Endothelial cell of umbilical vein (primary cell): ENCODE measurements at regions not wholly inside any gene's neighbourhood (a gene's known extent, or its start where the extent isn't known, plus 50 kb on each side); places are given as distances from the start of the nearest gene placed in this dataset.

Source experiments
- BruUV-seq: library from RNA; stranded (reverse); fragments of 400-500 nt; replicated peaks from 2 replicates; lab custom pipeline; 2021; lab: Mats Ljungman, UMichigan
- CTCF ChIA-PET: fragments of 300-600, 350-600 bp; sonication (Branson Sonifier 250); formaldehyde crosslinking; loops from one replicate; lab custom pipeline; 2021; ENCODE audit warnings: antibody characterized with exemption, inconsistent platforms; lab: Charles Lee
- POLR2A ChIA-PET: fragments of 300-600, 350-600 bp; sonication (Branson Sonifier 250); formaldehyde crosslinking; loops from one replicate; lab custom pipeline; 2021; ENCODE audit warnings: antibody characterized with exemption, inconsistent platforms; lab: Charles Lee
- DNase-seq: peaks from one replicate; pipeline ENCODE4 v3.0.0-alpha.2; 2011; ENCODE audit warnings: low read depth, low spot score
- FAIRE-seq: peaks from 2 replicates; lab custom pipeline; 2011; peaks lifted over from hg19 to GRCh38; lab: Jason Lieb, UNC
- H2AFZ ChIP-seq: 2 replicates; pipeline ENCODE4 v1.6.0; 2012; ENCODE audit warnings: low read depth, low read length, control low read depth, inconsistent platforms
- H3K27ac ChIP-seq: 2 replicates; pipeline ENCODE4 v1.5.1; 2011; ENCODE audit warnings: low read depth, mild to moderate bottlenecking, control low read depth, low read length, moderate library complexity; ENCODE audit not compliant: insufficient read depth
- H3K27me3 ChIP-seq, 2 experiments: 2 replicates each; pipeline versions ENCODE4 v1.6.0 to v1.6.1; 2011; ENCODE audit warnings: low read length in 2 of 2, mixed read lengths in 1 of 2; ENCODE audit not compliant: control insufficient read depth in 2 of 2, insufficient read depth in 2 of 2
- H3K36me3 ChIP-seq, 2 experiments: 2 replicates in 1 of 2; 3 replicates in 1 of 2; pipeline ENCODE4 v1.5.1; 2011; ENCODE audit warnings: low read length in 2 of 2, mild to moderate bottlenecking in 1 of 2, moderate library complexity in 1 of 2; ENCODE audit not compliant: control insufficient read depth in 2 of 2, insufficient read depth in 2 of 2; ENCODE audit errors: extremely low read depth in 1 of 2
- H3K4me1 ChIP-seq: 3 replicates; pipeline ENCODE4 v1.5.1; 2011; ENCODE audit warnings: mild to moderate bottlenecking, low read length; ENCODE audit not compliant: control insufficient read depth, insufficient read depth; ENCODE audit errors: extremely low read depth
- H3K4me2 ChIP-seq: 2 replicates; pipeline ENCODE4 v1.6.1; 2011; ENCODE audit warnings: low read length, control low read depth, mixed read lengths; ENCODE audit not compliant: insufficient read depth
- H3K4me3 ChIP-seq, 3 experiments: fragments of 200-600 bp in 1 of 3; sonication (generic), shearing (Covaris generic) in 1 of 3; replicated peaks in 1 of 3; 2 replicates each; pipeline ENCODE4 v1.5.1; 2011 to 2016; ENCODE audit warnings: control low read depth in 3 of 3, low read length in 3 of 3, mild to moderate bottlenecking in 2 of 3, inconsistent platforms in 1 of 3, low read depth in 1 of 3, moderate library complexity in 1 of 3; ENCODE audit not compliant: insufficient read depth in 1 of 3
- H3K79me2 ChIP-seq: 2 replicates; pipeline ENCODE4 v1.6.0; 2012; ENCODE audit warnings: low read length, inconsistent platforms; ENCODE audit not compliant: control insufficient read depth, insufficient read depth
- H3K9ac ChIP-seq: replicated peaks from 2 replicates; pipeline ENCODE3; 2011; ENCODE audit warnings: low read length, control low read depth; ENCODE audit not compliant: insufficient read depth; ENCODE audit errors: extremely low read depth
- H3K9me1 ChIP-seq: replicated peaks from 3 replicates; pipeline ENCODE4 v1.6.0; 2011; ENCODE audit warnings: mild to moderate bottlenecking, low read length; ENCODE audit not compliant: control insufficient read depth, insufficient read depth; ENCODE audit errors: extremely low read depth
- H3K9me3 ChIP-seq: replicated peaks from 2 replicates; pipeline ENCODE4 v1.5.1; 2012; ENCODE audit warnings: low read length, inconsistent platforms; ENCODE audit not compliant: control insufficient read depth, insufficient read depth
- H4K20me1 ChIP-seq: replicated peaks from 2 replicates; pipeline ENCODE3; 2011; ENCODE audit warnings: mild to moderate bottlenecking, low read length; ENCODE audit not compliant: control insufficient read depth, insufficient read depth; ENCODE audit errors: extremely low read depth
- EZH2 ChIP-seq: IDR thresholded peaks from 2 replicates; pipeline ENCODE4 v1.6.1; 2012; ENCODE audit warnings: borderline replicate concordance, low read depth, mild to moderate bottlenecking, moderate library complexity, low read length, inconsistent platforms; ENCODE audit not compliant: severe bottlenecking
- FOS ChIP-seq: IDR thresholded peaks from 2 replicates; pipeline ENCODE4 v1.6.1; 2011; ENCODE audit warnings: mild to moderate bottlenecking, low read length, moderate library complexity, borderline replicate concordance; ENCODE audit not compliant: insufficient read depth
- GATA2 ChIP-seq: IDR thresholded peaks from 2 replicates; pipeline ENCODE4 v1.7.0; 2011; ENCODE audit warnings: low read depth, mild to moderate bottlenecking, moderate library complexity, mixed read lengths, low read length; ENCODE audit not compliant: insufficient read length, insufficient read depth
- JUN ChIP-seq: IDR thresholded peaks from 2 replicates; pipeline ENCODE4 v1.6.1; 2011; ENCODE audit warnings: borderline replicate concordance, low read depth; ENCODE audit not compliant: insufficient read length, insufficient read depth
- MYC ChIP-seq: IDR thresholded peaks from one replicate; pipeline ENCODE4 v1.6.1; 2011; ENCODE audit warnings: mild to moderate bottlenecking, low read depth, low read length
- POLR2A ChIP-seq: IDR thresholded peaks from 2 replicates; pipeline ENCODE4 v1.6.1; 2012; ENCODE audit warnings: low read depth, mild to moderate bottlenecking, control low read depth, low read length
- POLR2AphosphoS5 ChIP-seq: IDR thresholded peaks from 2 replicates; pipeline ENCODE4 v1.6.1; 2012; ENCODE audit warnings: low read depth, mild to moderate bottlenecking, control low read depth, low read length, moderate library complexity; ENCODE audit not compliant: insufficient read depth
- dilution Hi-C: fragments of 300-500 bp; cut with MboI; formaldehyde crosslinking; loops from one replicate; pipeline ENCODE4 v1.15.0; 2019; ENCODE audit warnings: low sequenced_read_pairs; ENCODE audit not compliant: extremely low pct_ligation_motif_present
- intact Hi-C: fragments of 100-400 bp; cut with micrococcal nuclease; formaldehyde crosslinking; loops from one replicate; pipeline ENCODE4 v1.10.0; 2022
- TF ChIP-seq, protein P1 (sequence below), 2 donors: IDR thresholded peaks; 1 replicate in 1 of 2; 2 replicates in 1 of 2; pipeline ENCODE4 v1.5.1; 2011; ENCODE audit warnings: low read length in 2 of 2, mild to moderate bottlenecking in 2 of 2, moderate library complexity in 2 of 2, control low read depth in 1 of 2, inconsistent platforms in 1 of 2, low read depth in 1 of 2; ENCODE audit not compliant: insufficient read depth in 1 of 2; ENCODE audit errors: extremely low read depth in 1 of 2
- TF ChIP-seq, protein P2 (sequence below): IDR thresholded peaks from 2 replicates; pipeline ENCODE4 v1.6.1; 2011; ENCODE audit not compliant: insufficient read depth, insufficient read length

DNA sequence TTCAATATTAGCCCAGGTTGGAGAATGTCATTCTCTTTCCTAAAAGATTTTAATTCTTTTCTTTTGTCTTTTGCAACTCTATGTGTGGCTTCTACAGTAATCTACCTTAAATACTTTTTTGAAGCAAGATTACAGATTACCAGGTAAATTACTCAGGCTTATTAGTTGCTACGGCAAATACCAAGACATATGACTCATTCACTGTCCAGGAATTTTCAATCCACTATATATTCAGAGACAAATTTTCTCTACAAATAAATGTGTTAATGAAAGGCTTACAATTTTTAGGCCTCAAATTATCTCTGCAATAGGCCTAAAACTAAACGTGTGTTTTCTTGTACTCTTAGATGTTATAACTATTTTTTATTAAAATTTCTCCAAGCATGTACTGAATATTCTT is 631.3 kb downstream of the DIAPH3 start:
- BruUV-seq, result no TSS peak
- H2AFZ ChIP-seq, result no peak overlapping the region
- no peaks in the 10 kb centered on the region for H3K27me3 ChIP-seq

DNA sequence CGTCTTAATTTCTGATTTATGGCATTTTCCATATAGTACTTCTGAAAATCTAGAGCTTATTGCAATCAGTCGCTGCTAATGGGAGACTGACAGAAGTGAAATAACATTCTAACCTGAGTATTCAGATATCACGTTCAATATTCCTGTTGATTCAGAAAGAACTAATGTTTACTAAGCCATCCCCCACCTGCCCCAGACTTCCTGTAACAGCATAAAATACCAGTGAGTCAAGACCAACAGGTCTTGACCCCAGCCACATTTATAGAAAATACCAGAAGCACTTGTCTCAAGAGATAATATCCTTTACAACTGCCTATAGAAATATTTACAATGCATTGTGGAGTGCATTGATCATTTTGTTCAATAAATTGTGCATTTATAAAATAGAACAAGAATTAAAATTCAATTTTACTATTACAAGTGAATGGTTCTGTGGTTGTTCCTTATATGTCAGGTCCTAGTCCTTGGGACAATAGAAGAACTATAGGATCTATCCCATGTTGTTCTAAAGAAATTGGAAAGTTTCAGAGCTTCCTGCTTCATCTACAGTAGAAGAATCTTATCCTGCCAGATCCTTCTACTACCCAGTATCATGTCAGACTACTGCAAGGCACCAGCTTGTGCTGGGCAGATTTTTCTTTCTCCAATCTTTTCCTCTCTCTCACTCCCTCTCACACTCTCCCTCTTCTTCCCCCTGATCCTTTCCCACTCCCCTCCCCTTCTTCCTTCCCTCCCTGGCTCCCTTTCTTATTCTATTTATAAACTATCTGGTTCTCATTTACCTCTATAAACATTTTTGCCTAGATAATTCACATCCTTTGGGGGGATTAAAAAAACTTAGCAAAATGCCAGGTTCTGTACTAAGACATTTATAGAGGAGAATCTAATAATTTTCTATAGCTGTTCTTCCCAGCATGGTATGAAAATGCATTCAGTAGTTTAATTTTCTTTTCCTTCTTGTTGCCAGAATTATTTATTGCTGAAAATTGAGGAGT is 629.9 kb downstream of the DIAPH3 start:
- H3K4me3 ChIP-seq, result peak overlapping the region in 1 of 3 experiments; percentile 37
- H3K4me2 ChIP-seq, result peak overlapping the region; percentile 92
- BruUV-seq, result no TSS peak
- no peaks in the 10 kb centered on the region for H3K79me2 ChIP-seq
- H4K20me1 ChIP-seq, result no peaks in the 10 kb centered on the region
- intact Hi-C loops (loop anchor here (1.0 to 10.0 kb wide), 10 partner anchors 40 to 1902 kb away; partner anchors contain the start of genes DIAPH3, PCDH17 and TDRD3), dilution Hi-C loops (no loop called here)
- peaks cover 40% of the 10 kb centered on the region for H3K4me1 ChIP-seq
- H3K9ac ChIP-seq, result peak overlapping the region; percentile 69
- peak overlapping the region; percentile 73 for H3K27ac ChIP-seq
- peak; percentile 92 for TF ChIP-seq POLR2AphosphoS5
- no peak for TF ChIP-seq MYC
- peak; percentile 89 for TF ChIP-seq FOS
- TF ChIP-seq, protein P1, sequence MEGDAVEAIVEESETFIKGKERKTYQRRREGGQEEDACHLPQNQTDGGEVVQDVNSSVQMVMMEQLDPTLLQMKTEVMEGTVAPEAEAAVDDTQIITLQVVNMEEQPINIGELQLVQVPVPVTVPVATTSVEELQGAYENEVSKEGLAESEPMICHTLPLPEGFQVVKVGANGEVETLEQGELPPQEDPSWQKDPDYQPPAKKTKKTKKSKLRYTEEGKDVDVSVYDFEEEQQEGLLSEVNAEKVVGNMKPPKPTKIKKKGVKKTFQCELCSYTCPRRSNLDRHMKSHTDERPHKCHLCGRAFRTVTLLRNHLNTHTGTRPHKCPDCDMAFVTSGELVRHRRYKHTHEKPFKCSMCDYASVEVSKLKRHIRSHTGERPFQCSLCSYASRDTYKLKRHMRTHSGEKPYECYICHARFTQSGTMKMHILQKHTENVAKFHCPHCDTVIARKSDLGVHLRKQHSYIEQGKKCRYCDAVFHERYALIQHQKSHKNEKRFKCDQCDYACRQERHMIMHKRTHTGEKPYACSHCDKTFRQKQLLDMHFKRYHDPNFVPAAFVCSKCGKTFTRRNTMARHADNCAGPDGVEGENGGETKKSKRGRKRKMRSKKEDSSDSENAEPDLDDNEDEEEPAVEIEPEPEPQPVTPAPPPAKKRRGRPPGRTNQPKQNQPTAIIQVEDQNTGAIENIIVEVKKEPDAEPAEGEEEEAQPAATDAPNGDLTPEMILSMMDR (IDR thresholded peaks at IDR 0.05; ENCODE audit: extremely low read depth in 1 of 2, insufficient read depth in 1 of 2, low read depth in 1 of 2, low read length in 2 of 2), result no peak
- peak; percentile 50 for TF ChIP-seq POLR2A
- peak; percentile 91 for TF ChIP-seq JUN
- peak; percentile 91 for TF ChIP-seq GATA2
- TF ChIP-seq, protein P2, sequence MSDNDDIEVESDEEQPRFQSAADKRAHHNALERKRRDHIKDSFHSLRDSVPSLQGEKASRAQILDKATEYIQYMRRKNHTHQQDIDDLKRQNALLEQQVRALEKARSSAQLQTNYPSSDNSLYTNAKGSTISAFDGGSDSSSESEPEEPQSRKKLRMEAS, result no peak
- no peak for TF ChIP-seq EZH2
- H3K9me3 ChIP-seq, result no peaks in the 10 kb centered on the region
- ChIA-PET POLR2A (no interaction called here), CTCF (interaction anchor here (0.6 to 2.1 kb wide), 9 partner anchors 10 to 1901 kb away, joined by 3 to 15 read pairs (median 3); no protein-coding TSS in a partner anchor)
- peak; percentile 93 for DNase-seq
- peak overlapping the region; percentile 53 for H2AFZ ChIP-seq
- H3K9me1 ChIP-seq, result no peaks in the 10 kb centered on the region
- peak; percentile 84 for FAIRE-seq
- no peaks in the 10 kb centered on the region for H3K27me3 ChIP-seq
- no peaks in the 10 kb centered on the region for H3K36me3 ChIP-seq

More for the DNA sequence above, 631.3 kb downstream of the DIAPH3 start:
- Histone ChIP-seq H3K9me1 (no peaks in the 10 kb centered on the region), H3K4me2 (peak overlapping the region; percentile 92), H4K20me1 (no peaks in the 10 kb centered on the region), H3K36me3 (no peaks in the 10 kb centered on the region), H3K27ac (peak overlapping the region; percentile 73), H3K9me3 (no peaks in the 10 kb centered on the region), H3K4me3 (no peak overlapping the region), H3K9ac (peak overlapping the region; percentile 69), H3K4me1 (peaks cover 40% of the 10 kb centered on the region), H3K79me2 (no peaks in the 10 kb centered on the region)
- POLR2A ChIA-PET, result interaction anchor here (0.8 to 1.2 kb wide), 3 partner anchors 38 to 101 kb away, joined by 4 to 6 read pairs (median 5); no protein-coding TSS in a partner anchor
- intact Hi-C loops, result loop anchor here (1.0 to 10.0 kb wide), 5 partner anchors 101 to 1900 kb away; partner anchors contain the start of genes DIAPH3, PCDH17 and TDRD3
- FAIRE-seq (no peak), DNase-seq (peak; percentile 43)
- CTCF ChIA-PET, result interaction anchor here (1.0 to 2.3 kb wide), 13 partner anchors 10 to 899 kb away, joined by 3 to 15 read pairs (median 6); no protein-coding TSS in a partner anchor
- peak; percentile 52 for TF ChIP-seq FOS
- peak; percentile 76 for TF ChIP-seq JUN
- TF ChIP-seq, protein P2, result no peak
- dilution Hi-C loops, result no loop called here
